ENCODE measurements at regions not wholly inside any gene's neighbourhood (a gene's known extent, or its start where the extent isn't known, plus 50 kb on each side); places are given as distances from the start of the nearest gene placed in this dataset.

- in situ Hi-C loops (cut with MboI; ENCODE audit: low sequenced_read_pairs, unreplicated experiment): no loop called here
- TF ChIP-seq CTCF (IDR thresholded peaks at IDR 0.05; ENCODE audit: borderline replicate concordance, control extremely low read depth, extremely low read depth, insufficient read depth, missing control alignments): no peak
Observed at GRCh38 chr10:94235461-94235860, 127.3 kb downstream of the NOC3L start.

GRCh38 chr10:94238006-94238617, 124.6 kb downstream of the NOC3L start:
- in situ Hi-C loops (cut with MboI; ENCODE audit: low sequenced_read_pairs, unreplicated experiment): no loop called here
- no peak for TF ChIP-seq CTCF (IDR thresholded peaks at IDR 0.05; ENCODE audit: borderline replicate concordance, control extremely low read depth, extremely low read depth, insufficient read depth, missing control alignments)
- no peak for DNase-seq (ENCODE audit: low spot score)

More at GRCh38 chr10:94235461-94235860, 127.3 kb downstream of the NOC3L start:
- no peak for DNase-seq (ENCODE audit: low spot score)

- TF ChIP-seq CTCF (IDR thresholded peaks at IDR 0.05; ENCODE audit: borderline replicate concordance, control extremely low read depth, extremely low read depth, insufficient read depth, missing control alignments): no peak
- in situ Hi-C loops (cut with MboI; ENCODE audit: low sequenced_read_pairs, unreplicated experiment): no loop called here
- no peak for DNase-seq (ENCODE audit: low spot score)
Observed at GRCh38 chr10:94239696-94240095, 123.0 kb downstream of the NOC3L start.

GRCh38 chr10:94240491-94240890, 122.2 kb downstream of the NOC3L start:
- TF ChIP-seq CTCF (IDR thresholded peaks at IDR 0.05; ENCODE audit: borderline replicate concordance, control extremely low read depth, extremely low read depth, insufficient read depth, missing control alignments): no peak
- in situ Hi-C loops (cut with MboI; ENCODE audit: low sequenced_read_pairs, unreplicated experiment): no loop called here
- no peak for DNase-seq (ENCODE audit: low spot score)

GRCh38 chr10:94240901-94241300, 121.8 kb downstream of the NOC3L start:
- in situ Hi-C loops (cut with MboI; ENCODE audit: low sequenced_read_pairs, unreplicated experiment): no loop called here
- no peak for DNase-seq (ENCODE audit: low spot score)

GRCh38 chr10:94251098-94251497, 111.6 kb downstream of the NOC3L start:
- no peak for DNase-seq (ENCODE audit: low spot score)
- TF ChIP-seq CTCF (IDR thresholded peaks at IDR 0.05; ENCODE audit: borderline replicate concordance, control extremely low read depth, extremely low read depth, insufficient read depth, missing control alignments): no peak
- in situ Hi-C loops (cut with MboI; ENCODE audit: low sequenced_read_pairs, unreplicated experiment): no loop called here

More at GRCh38 chr10:94240901-94241300, 121.8 kb downstream of the NOC3L start:
- TF ChIP-seq CTCF (IDR thresholded peaks at IDR 0.05; ENCODE audit: borderline replicate concordance, control extremely low read depth, extremely low read depth, insufficient read depth, missing control alignments): no peak

All from GM13976 (cell line).